HL-60 (cell line): ENCODE measurements at regions not wholly inside any gene's neighbourhood (a gene's known extent, or its start where the extent isn't known, plus 50 kb on each side); places are given as distances from the start of the nearest gene placed in this dataset.
A peak's percentile ranks its signal among the peaks of the same experiment; 100 is the strongest.

Experiments used
- DNase-seq, 2 experiments: peaks; one replicate each; pipeline ENCODE4 v3.0.0-alpha.2; 2010 to 2020; ENCODE audit warnings: low read depth in 1 of 2, low spot score in 1 of 2
- H3K27ac ChIP-seq: fragments of 250-450 bp; sonication (Bioruptor Pico); replicated peaks from 2 replicates; pipeline ENCODE4 v1.5.1; 2020; ENCODE audit warnings: mild to moderate bottlenecking, moderate library complexity
- H3K27me3 ChIP-seq: fragments of 250-450 bp; sonication (Bioruptor Pico); 2 replicates; pipeline ENCODE4 v1.5.1; 2021; ENCODE audit warnings: mild to moderate bottlenecking, moderate library complexity; ENCODE audit not compliant: insufficient read depth, poor library complexity, severe bottlenecking
- H3K4me3 ChIP-seq: replicated peaks from 2 replicates; pipeline ENCODE4 v1.5.1; 2011; ENCODE audit warnings: mild to moderate bottlenecking, control low read depth, low read length; ENCODE audit not compliant: insufficient read depth
- CTCF ChIP-seq: IDR thresholded peaks from one replicate; pipeline ENCODE4 v1.5.1; 2011; ENCODE audit warnings: low read length, control low read depth, inconsistent platforms; ENCODE audit not compliant: insufficient read depth
- GABPA ChIP-seq: IDR thresholded peaks from 2 replicates; pipeline ENCODE4 v1.6.1; 2012; ENCODE audit warnings: low read depth
- POLR2AphosphoS5 ChIP-seq: IDR thresholded peaks from 2 replicates; pipeline ENCODE4 v1.6.1; 2012; ENCODE audit warnings: low read depth
- REST ChIP-seq: IDR thresholded peaks from 2 replicates; pipeline ENCODE4 v1.6.1; 2012; ENCODE audit warnings: low read depth; ENCODE audit not compliant: insufficient replicate concordance
- SPI1 ChIP-seq: IDR thresholded peaks from 2 replicates; pipeline ENCODE4 v1.6.1; 2012; ENCODE audit warnings: low read depth, mild to moderate bottlenecking, borderline replicate concordance

- TF ChIP-seq SPI1: no peak
- no peak for TF ChIP-seq CTCF
- no peak for TF ChIP-seq POLR2AphosphoS5
- no peak for TF ChIP-seq GABPA
- TF ChIP-seq REST: no peak
- Histone ChIP-seq H3K27ac (no peak overlapping the region), H3K4me3 (no peak overlapping the region), H3K27me3 (no peaks in the 10 kb centered on the region)
- peak; percentile 14 to 43 for DNase-seq
Observed at GRCh38 chrX:129115104-129115503, 408.2 kb downstream of the SMARCA1 start.

GRCh38 chrX:129111081-129111798 is 412.1 kb downstream of the SMARCA1 start:
- Histone ChIP-seq H3K4me3 (no peak overlapping the region), H3K27ac (no peak overlapping the region), H3K27me3 (no peaks in the 10 kb centered on the region)
- TF ChIP-seq SPI1 (no peak), REST (no peak), POLR2AphosphoS5 (no peak), CTCF (no peak), GABPA (no peak)
- DNase-seq: no peak

GRCh38 chrX:129108936-129109335 is 414.4 kb downstream of the SMARCA1 start:
- TF ChIP-seq POLR2AphosphoS5 (no peak), REST (no peak), GABPA (no peak), CTCF (no peak), SPI1 (no peak)
- no peak for DNase-seq
- Histone ChIP-seq H3K4me3 (no peak overlapping the region), H3K27ac (no peak overlapping the region), H3K27me3 (no peaks in the 10 kb centered on the region)
